GM12892 (cell line): ENCODE measurements at regions not wholly inside any gene's neighbourhood (a gene's known extent, or its start where the extent isn't known, plus 50 kb on each side); places are given as distances from the start of the nearest gene placed in this dataset.

Source experiments
- DNase-seq: peaks from one replicate; pipeline ENCODE4 v3.0.0; 2011; ENCODE audit not compliant: insufficient read length
- FAIRE-seq: peaks from 2 replicates; lab custom pipeline; 2011; peaks lifted over from hg19 to GRCh38; lab: Jason Lieb, UNC
- POLR2A ChIP-seq: IDR thresholded peaks from 2 replicates; pipeline ENCODE4 v1.6.1; 2011; ENCODE audit warnings: low read depth, low read length, control low read depth
- POLR2AphosphoS5 ChIP-seq: IDR thresholded peaks from 2 replicates; pipeline ENCODE4 v1.6.1; 2011; ENCODE audit warnings: low read depth, low read length, control low read depth
- TAF1 ChIP-seq: IDR thresholded peaks from 2 replicates; pipeline ENCODE4 v1.6.1; 2011; ENCODE audit warnings: low read depth, mild to moderate bottlenecking, control low read depth, low read length, borderline replicate concordance

DNA sequence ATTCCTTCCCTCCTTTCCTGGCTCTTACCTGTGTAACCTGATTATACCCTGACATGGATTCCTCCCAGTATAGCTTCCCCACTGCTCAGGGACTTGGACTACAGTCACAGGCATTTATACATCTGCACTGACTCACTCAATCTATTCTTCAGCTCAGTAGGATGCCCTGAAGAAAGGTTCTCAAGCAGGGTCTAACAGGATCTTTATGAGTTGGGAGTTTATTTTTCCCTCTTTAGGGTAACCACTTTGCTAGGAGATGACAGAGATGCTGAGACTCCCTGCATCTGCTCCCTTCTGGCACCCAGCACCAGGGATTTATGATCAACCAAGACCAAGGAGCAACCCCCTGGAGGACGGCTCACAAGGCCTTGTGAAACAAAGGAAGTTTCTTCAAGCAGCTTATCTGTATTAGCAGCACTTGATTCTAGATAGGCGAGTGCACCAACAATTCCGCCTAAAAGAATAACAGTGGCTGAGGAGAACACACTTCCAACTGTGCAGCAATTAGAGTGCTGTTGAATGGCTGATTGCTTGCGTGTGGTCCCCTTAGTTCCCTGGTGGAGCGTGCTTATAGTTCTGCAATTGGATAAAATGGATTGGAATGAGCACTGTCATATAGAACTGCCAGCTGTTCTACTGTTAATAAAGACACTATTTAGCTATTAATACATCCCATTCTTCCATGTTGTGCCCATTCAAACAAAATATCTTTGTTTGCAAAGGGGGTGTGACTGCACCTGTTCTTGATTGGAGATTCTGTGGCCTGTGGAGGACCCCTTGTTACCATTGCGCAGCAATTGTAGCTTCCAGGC, 482.6 kb downstream of the ZNF608 start:
- no peak for DNase-seq
- no peak for FAIRE-seq

GRCh38 chr5:124262991-124263571, 483.4 kb downstream of the ZNF608 start:
- DNase-seq (no peak), FAIRE-seq (no peak)
- TF ChIP-seq POLR2A (no peak), TAF1 (no peak), POLR2AphosphoS5 (no peak)

More for the DNA sequence above, 482.6 kb downstream of the ZNF608 start:
- TF ChIP-seq POLR2A, result no peak
- TF ChIP-seq TAF1, result no peak
- TF ChIP-seq POLR2AphosphoS5, result no peak

DNA sequence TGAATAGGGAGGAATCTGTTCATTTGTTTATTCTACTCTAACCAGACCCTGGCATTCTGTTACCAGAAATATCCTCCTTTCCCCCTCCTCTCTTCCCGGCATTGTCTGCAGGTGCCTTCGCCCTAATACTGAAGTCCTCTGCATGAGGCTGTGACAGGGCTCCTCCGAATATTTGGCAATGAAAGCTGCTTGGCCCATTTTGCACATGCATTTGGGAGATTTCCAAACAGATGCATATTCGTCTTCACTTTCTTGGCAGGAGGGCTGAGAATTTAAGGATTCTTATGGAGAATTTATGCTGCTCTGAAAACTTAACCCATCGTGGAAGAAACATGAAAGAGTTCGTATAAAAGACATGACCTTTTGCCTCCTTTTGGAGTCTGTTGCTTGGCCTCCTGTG, 484.0 kb downstream of the ZNF608 start:
- TF ChIP-seq TAF1 (no peak), POLR2A (no peak), POLR2AphosphoS5 (no peak)
- FAIRE-seq, result no peak
- DNase-seq, result no peak

- no peak for DNase-seq
- FAIRE-seq, result no peak
- TF ChIP-seq POLR2A (no peak), POLR2AphosphoS5 (no peak), TAF1 (no peak)
Measured at GRCh38 chr5:124261848-124262247, 484.6 kb downstream of the ZNF608 start.

DNA sequence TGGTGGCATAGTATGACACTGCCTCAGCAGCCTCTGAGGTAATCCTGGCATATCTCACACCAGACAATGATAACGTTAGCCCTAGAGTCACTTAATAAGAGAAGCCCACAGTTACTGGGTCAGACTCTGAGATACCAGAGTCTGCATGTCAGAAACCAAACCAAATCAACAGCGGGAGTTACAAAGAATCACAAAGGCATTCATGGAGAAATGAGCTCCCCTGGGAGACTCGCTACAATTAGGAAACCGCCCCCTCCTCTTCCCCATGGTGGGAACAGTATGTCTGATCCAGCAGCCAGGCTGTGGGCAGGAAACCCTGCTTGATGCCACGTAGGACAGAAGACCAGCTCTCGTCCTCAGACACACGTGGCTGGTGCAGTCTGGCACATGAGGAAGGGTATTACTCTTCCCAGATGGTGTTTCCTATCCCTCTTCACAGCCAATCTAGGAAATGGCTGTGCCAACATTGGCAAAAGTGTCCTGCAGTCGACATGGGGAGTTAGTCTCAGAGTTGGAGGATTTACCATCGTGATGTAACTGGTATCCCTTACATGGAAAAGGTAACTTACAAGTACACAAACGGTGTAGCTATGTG, 485.4 kb downstream of the ZNF608 start:
- FAIRE-seq, result no peak
- no peak for TF ChIP-seq POLR2A
- no peak for TF ChIP-seq POLR2AphosphoS5
- TF ChIP-seq TAF1, result no peak
- no peak for DNase-seq

DNA sequence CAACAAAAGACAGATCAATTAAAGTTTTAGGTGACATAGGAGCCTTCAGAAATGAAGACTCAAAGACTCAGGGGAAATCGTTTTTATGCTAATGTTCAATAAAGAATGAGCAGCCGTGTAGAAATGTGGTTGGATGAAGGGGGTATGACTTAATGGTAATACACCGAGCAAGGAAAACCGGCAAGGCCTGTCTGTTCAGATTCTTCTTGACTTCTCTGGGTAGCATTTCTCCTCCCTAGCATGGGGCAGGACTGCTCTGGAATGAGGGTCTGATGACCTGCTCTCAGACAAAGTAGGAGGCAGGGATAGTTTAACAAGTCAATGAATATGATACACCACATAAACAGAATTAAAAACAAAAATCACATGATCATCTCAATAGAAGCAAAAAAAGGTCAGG, 487.4 kb downstream of the ZNF608 start:
- no peak for DNase-seq
- FAIRE-seq, result no peak
- no peak for TF ChIP-seq TAF1
- TF ChIP-seq POLR2A, result no peak

DNA sequence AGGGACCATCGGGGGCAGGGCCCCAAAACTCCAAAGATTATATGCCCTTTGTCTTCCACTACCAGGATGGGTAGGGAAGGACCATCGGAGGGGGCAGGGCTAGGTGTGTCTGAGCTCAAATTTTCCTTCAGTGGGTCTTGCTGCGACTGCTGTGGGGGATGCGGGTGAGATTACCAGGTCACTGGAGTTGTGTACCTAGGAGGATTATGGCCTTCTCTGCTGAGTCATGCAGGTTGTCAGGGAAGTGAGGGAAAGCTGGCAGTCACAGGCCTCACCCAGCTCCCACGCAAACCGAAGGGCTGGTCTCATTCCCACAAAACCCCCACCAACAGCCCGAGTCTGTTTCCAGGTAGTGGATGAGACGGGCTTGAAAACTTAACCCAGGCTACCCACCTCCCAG, 489.4 kb downstream of the ZNF608 start:
- FAIRE-seq, result no peak
- no peak for DNase-seq
- no peak for TF ChIP-seq POLR2AphosphoS5
- no peak for TF ChIP-seq POLR2A
- no peak for TF ChIP-seq TAF1

- DNase-seq, result no peak
- TF ChIP-seq POLR2A (no peak), TAF1 (no peak), POLR2AphosphoS5 (no peak)
- no peak for FAIRE-seq
Measured at GRCh38 chr5:124253203-124253810, 493.1 kb downstream of the ZNF608 start.

DNA sequence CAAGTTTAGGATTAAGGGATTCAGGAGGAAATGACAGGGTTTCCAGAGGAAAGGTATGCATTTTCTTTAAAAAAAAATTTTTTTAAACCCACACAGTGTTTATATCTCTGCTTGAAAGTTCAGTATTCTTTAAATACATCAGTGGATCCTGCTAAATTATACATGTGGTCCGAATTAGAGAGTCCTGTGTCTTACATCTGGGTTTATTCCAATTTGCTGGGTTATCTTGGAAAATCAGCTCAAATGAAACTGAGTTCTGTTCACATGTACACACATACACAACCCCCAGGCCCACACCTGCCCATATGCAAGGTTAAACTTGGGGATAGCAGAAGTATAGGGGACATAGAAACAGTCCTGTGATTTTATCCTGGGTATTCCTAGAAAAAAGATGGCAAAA, 493.7 kb downstream of the ZNF608 start:
- no peak for DNase-seq
- FAIRE-seq, result no peak
- TF ChIP-seq TAF1, result no peak

GRCh38 chr5:124252191-124252638, 494.2 kb downstream of the ZNF608 start:
- no peak for TF ChIP-seq TAF1
- no peak for TF ChIP-seq POLR2AphosphoS5
- TF ChIP-seq POLR2A, result no peak
- no peak for FAIRE-seq
- DNase-seq, result no peak

DNA sequence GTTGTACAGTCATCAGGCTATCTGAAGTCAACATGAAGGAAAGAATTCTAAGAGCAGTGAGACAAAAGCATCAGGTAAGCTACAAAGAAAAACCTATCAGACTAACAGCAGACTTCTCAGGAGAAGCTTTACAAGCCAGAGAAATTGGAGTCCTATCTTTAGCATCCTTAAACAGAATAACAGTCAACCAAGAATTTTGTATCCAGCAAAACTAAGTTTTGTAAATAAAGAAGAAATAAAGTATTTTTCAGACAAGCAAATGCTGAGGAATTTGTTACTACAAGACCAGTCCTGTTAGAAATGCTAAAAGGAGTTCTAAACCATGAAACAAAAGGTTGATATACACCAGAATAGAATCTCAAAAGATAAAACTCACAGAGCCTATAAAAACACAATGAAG, 501.2 kb downstream of the ZNF608 start:
- FAIRE-seq (no peak), DNase-seq (no peak)
- no peak for TF ChIP-seq POLR2A

DNA sequence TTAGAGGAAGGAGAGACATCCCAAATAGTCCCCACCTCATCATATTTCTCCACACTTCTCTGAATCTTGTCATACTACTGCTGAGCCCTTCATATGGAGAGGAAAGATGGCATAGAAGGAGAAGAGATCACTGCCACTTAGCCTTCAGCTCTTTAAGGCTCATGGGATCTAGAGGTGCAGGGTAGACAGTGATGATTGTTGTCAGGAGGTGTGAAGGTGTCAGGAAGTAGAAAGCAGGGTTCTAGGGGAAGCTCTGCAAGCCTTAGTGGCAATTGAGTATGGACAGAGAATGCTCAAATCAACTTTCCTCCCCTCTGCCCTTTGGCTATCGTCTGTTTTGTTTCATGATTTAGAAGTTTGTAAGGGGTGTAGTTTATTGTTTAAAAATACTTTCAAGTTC, 505.7 kb downstream of the ZNF608 start:
- DNase-seq, result no peak
- no peak for FAIRE-seq
- TF ChIP-seq POLR2AphosphoS5 (no peak), TAF1 (no peak), POLR2A (no peak)
